Esophagus squamous epithelium (tissue), 5 donors: ENCODE measurements at regions not wholly inside any gene's neighbourhood (a gene's known extent, or its start where the extent isn't known, plus 50 kb on each side); places are given as distances from the start of the nearest gene placed in this dataset.

Source experiments
- DNase-seq: peaks from one replicate; lab custom pipeline; 2025; lab: John Stamatoyannopoulos, UW
- H3K27ac ChIP-seq, 4 donors: fragments of 200-600 bp; sonication (generic); one replicate each; pipeline ENCODE4 v1.5.1; 2016 to 2019; ENCODE audit warnings: mild to moderate bottlenecking in 1 of 4
- H3K27me3 ChIP-seq, 4 donors: fragments of 200-600 bp; sonication (generic); 1 replicate in 3 of 4; 2 replicates in 1 of 4; pipeline versions ENCODE4 v1.5.1 to v1.6.0; 2017 to 2021; ENCODE audit warnings: antibody characterized with exemption in 1 of 4
- H3K36me3 ChIP-seq, 3 donors: fragments of 200-600 bp; sonication (generic); one replicate each; pipeline ENCODE4 v1.5.1; 2016 to 2019
- H3K4me1 ChIP-seq, 3 donors: fragments of 200-600 bp; sonication (generic); one replicate each; pipeline ENCODE4 v1.5.1; 2017 to 2019
- H3K4me3 ChIP-seq, 4 donors: fragments of 200-600 bp; sonication (generic); 1 replicate in 3 of 4; 2 replicates in 1 of 4; pipeline ENCODE4 v1.5.1; 2016 to 2019; ENCODE audit warnings: mild to moderate bottlenecking in 2 of 4, moderate library complexity in 1 of 4
- H3K9me3 ChIP-seq, 3 donors: fragments of 200-600 bp; sonication (generic); one replicate each; pipeline ENCODE4 v1.5.1; 2016 to 2019
- POLR2A ChIP-seq, 4 donors: fragments of 450-650 bp; IDR thresholded peaks; one replicate each; pipeline ENCODE4 v1.6.1; 2017; ENCODE audit warnings: antibody characterized with exemption in 4 of 4, mild to moderate bottlenecking in 4 of 4, moderate library complexity in 3 of 4
- WGBS, 2 donors: methylation state at CpG; one replicate each; pipeline ENCODE4 v1.1.5; 2018; 5-methylcytosine and 5-hydroxymethylcytosine counted together
- intact Hi-C: fragments of 100-400 bp; cut with DNase I; formaldehyde crosslinking; loops from one replicate; pipeline ENCODE4 v1.15.0; 2022
- TF ChIP-seq, protein P1 (sequence below), 6 experiments: fragments of 450-650 bp in 4 of 6; fragments of 200-600 bp in 2 of 6; sonication (generic) in 2 of 6; IDR thresholded peaks; one replicate each; pipeline ENCODE4 v1.5.1; 2016 to 2019; ENCODE audit warnings: antibody characterized with exemption in 6 of 6, mild to moderate bottlenecking in 4 of 6, moderate library complexity in 4 of 6
- donor health status: DM: yes; HTN: yes; CAD: no.

DNA sequence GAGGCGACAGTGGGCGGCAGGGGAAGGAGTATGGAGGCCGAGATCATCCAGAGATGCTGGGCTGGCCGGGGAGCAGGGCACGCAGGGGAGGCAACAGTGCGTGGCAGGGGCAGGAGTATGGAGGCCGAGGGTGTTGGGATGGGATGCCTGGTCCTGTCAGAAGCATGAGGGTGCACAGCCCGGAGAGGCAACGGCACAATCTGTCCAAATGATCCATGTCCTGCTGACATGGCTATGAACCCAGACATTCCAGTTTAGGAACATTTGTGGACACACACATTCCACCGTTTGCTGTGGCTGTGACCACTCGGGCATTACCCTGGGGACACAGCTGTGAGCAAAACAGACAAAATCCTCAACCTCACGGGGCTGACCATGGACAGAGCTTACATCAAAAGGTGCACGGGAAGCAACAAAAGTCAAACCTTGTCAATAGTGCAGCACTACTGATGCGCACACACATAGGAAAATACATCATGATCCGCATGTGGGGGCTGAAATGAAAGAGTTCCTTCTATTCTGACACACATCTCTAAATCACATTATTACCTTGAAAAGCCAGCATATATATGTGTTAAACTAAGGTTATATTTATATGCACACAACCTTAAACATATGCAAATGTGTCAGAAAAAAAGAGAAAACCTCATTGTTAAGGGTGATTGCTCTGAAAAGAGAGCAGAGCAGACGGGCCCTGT, 144.0 kb upstream of the GPC1 start:
- 68 to 74% methylated on average over 13 to 15 of the region's 16 CpGs for WGBS, 2 donors
- H3K27ac ChIP-seq, result no peak overlapping the region
- H3K27me3 ChIP-seq, result peaks cover 0 to 16% (median 0%) of the 10 kb centered on the region in 4 donors
- no peaks in the 10 kb centered on the region for H3K36me3 ChIP-seq
- H3K4me1 ChIP-seq, result no peaks in the 10 kb centered on the region
- TF ChIP-seq, protein P1, sequence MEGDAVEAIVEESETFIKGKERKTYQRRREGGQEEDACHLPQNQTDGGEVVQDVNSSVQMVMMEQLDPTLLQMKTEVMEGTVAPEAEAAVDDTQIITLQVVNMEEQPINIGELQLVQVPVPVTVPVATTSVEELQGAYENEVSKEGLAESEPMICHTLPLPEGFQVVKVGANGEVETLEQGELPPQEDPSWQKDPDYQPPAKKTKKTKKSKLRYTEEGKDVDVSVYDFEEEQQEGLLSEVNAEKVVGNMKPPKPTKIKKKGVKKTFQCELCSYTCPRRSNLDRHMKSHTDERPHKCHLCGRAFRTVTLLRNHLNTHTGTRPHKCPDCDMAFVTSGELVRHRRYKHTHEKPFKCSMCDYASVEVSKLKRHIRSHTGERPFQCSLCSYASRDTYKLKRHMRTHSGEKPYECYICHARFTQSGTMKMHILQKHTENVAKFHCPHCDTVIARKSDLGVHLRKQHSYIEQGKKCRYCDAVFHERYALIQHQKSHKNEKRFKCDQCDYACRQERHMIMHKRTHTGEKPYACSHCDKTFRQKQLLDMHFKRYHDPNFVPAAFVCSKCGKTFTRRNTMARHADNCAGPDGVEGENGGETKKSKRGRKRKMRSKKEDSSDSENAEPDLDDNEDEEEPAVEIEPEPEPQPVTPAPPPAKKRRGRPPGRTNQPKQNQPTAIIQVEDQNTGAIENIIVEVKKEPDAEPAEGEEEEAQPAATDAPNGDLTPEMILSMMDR (IDR thresholded peaks at IDR 0.05), result no peak
- no peak for TF ChIP-seq POLR2A (IDR thresholded peaks at IDR 0.05)
- DNase-seq, result no peak
- intact Hi-C loops, result no loop called here
- H3K4me3 ChIP-seq, result no peak overlapping the region
- no peaks in the 10 kb centered on the region for H3K9me3 ChIP-seq

- no peak for DNase-seq
- WGBS, 2 donors, result 74 to 86% methylated on average over 7 of the region's 8 CpGs
- Histone ChIP-seq H3K4me3 (no peak overlapping the region), H3K27me3 (peaks cover 0 to 16% (median 0%) of the 10 kb centered on the region in 4 donors), H3K36me3 (no peaks in the 10 kb centered on the region), H3K27ac (no peak overlapping the region), H3K4me1 (no peaks in the 10 kb centered on the region), H3K9me3 (no peaks in the 10 kb centered on the region)
- TF ChIP-seq, protein P1 (IDR thresholded peaks at IDR 0.05), result no peak
- TF ChIP-seq POLR2A (IDR thresholded peaks at IDR 0.05), result no peak
- intact Hi-C loops, result no loop called here
These were observed 143.4 kb upstream of the GPC1 start for GRCh38 chr2:240292035-240292574.

DNA sequence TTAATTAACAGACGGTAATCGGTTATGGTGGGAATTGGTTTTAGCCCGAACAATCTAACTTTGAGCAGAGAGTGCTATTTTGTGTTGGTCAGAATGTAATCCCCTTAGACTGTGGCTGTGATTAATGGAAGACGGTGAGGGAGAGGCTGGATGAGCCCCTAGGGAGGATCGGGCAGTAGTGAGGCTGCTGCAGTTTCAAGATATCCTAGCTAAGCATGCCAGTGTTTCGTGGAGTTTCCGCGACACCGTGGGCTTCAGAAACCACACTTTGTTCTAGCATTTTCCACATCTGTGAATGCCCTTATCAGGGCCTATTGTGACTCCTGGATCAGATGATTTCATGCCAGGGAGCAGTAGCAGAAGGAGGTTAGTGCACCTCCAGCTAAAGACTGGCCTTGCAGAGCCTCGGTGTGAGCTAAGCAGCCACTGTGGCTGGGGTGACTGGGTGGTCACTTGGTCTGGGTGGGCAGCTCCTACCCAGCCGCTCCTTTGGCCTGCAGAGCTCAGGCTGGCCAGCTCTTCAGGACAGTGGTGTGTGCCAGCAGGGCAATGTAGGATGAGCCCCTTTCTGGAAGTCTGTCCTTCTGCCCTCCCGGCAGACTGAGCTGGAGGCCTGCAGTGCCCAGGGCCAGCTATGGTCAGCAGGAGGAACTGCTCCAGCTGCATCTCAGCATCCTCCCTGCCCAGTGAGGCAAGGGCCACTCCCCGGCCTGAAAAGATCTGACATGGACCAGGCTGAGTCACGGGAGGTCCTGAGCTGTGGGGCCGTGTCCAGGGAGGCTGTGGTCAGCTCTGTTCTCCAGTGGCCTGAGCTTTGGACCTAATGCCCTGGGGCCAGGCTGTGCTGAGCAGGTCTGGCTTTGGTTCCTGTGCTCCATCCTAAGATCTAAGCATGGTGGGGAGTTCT, 142.6 kb upstream of the GPC1 start:
- no peak for DNase-seq
- H3K9me3 ChIP-seq, result no peaks in the 10 kb centered on the region
- H3K27me3 ChIP-seq, result peaks cover 0 to 8% (median 0%) of the 10 kb centered on the region in 4 donors
- no peaks in the 10 kb centered on the region for H3K36me3 ChIP-seq
- H3K4me1 ChIP-seq, result no peaks in the 10 kb centered on the region
- TF ChIP-seq POLR2A (IDR thresholded peaks at IDR 0.05), result no peak
- TF ChIP-seq, protein P1 (IDR thresholded peaks at IDR 0.05), result no peak
- H3K27ac ChIP-seq, result no peak overlapping the region
- 84 to 90% methylated on average over 10 to 11 of the region's 15 CpGs for WGBS, 2 donors
- intact Hi-C loops, result no loop called here
- H3K4me3 ChIP-seq, result no peak overlapping the region

- no peaks in the 10 kb centered on the region for H3K9me3 ChIP-seq
- H3K36me3 ChIP-seq, result no peaks in the 10 kb centered on the region
- H3K4me3 ChIP-seq, result no peak overlapping the region
- H3K27ac ChIP-seq, result no peak overlapping the region
- no peaks in the 10 kb centered on the region for H3K4me1 ChIP-seq
- intact Hi-C loops, result no loop called here
- WGBS, 2 donors, result 73 to 76% methylated on average over 4 to 5 of the region's 24 CpGs
- no peak for DNase-seq
- H3K27me3 ChIP-seq, result peaks cover 0 to 4% (median 0%) of the 10 kb centered on the region in 4 donors
- TF ChIP-seq, protein P1 (IDR thresholded peaks at IDR 0.05), result no peak
- no peak for TF ChIP-seq POLR2A (IDR thresholded peaks at IDR 0.05)
These were observed 141.7 kb upstream of the GPC1 start for GRCh38 chr2:240293557-240294461.
